RWPE2 (cell line): ENCODE measurements at regions not wholly inside any gene's neighbourhood (a gene's known extent, or its start where the extent isn't known, plus 50 kb on each side); places are given as distances from the start of the nearest gene placed in this dataset.

Source experiments
- ATAC-seq: fragments of 200-7000 bp; cut with Tn5 transposase; 3 replicates; pipeline ENCODE4 v1.9.1; 2021; ENCODE audit warnings: low read depth
- DNase-seq: peaks from one replicate; pipeline ENCODE4 v3.0.0-alpha.2; 2020; ENCODE audit warnings: low spot score
- H3K27ac ChIP-seq: fragments of 450-650 bp; 2 replicates; pipeline ENCODE4 v1.5.1; 2017; ENCODE audit warnings: mild to moderate bottlenecking; ENCODE audit not compliant: poor library complexity, severe bottlenecking
- H3K27me3 ChIP-seq: fragments of 250-450 bp; sonication (Bioruptor Pico); 2 replicates; pipeline ENCODE4 v1.5.1; 2021; ENCODE audit warnings: mild to moderate bottlenecking, moderate library complexity; ENCODE audit not compliant: insufficient read depth, poor library complexity, severe bottlenecking
- H3K36me3 ChIP-seq: fragments of 250-450 bp; sonication (Bioruptor Pico); 2 replicates; pipeline ENCODE4 v1.5.1; 2020; ENCODE audit warnings: low read depth, mild to moderate bottlenecking, moderate library complexity
- H3K4me1 ChIP-seq: fragments of 250-450 bp; sonication (Bioruptor Pico); 2 replicates; pipeline ENCODE4 v1.5.1; 2021; ENCODE audit warnings: mild to moderate bottlenecking, moderate library complexity; ENCODE audit not compliant: insufficient read depth, poor library complexity, severe bottlenecking
- H3K4me3 ChIP-seq: fragments of 250-450 bp; sonication (Bioruptor Pico); 2 replicates; pipeline ENCODE4 v1.5.1; 2021; ENCODE audit warnings: mild to moderate bottlenecking, moderate library complexity; ENCODE audit not compliant: severe bottlenecking
- H3K9me3 ChIP-seq: fragments of 250-450 bp; sonication (Bioruptor Pico); 2 replicates; pipeline ENCODE4 v1.5.1; 2021; ENCODE audit warnings: mild to moderate bottlenecking, moderate library complexity; ENCODE audit not compliant: severe bottlenecking
- CTCF ChIP-seq: fragments of 450-650 bp; IDR thresholded peaks from one replicate; pipeline ENCODE4 v1.5.1; 2017; ENCODE audit warnings: mild to moderate bottlenecking, moderate library complexity; ENCODE audit not compliant: poor library complexity, severe bottlenecking

GRCh38 chr12:94031763-94032162, 116.6 kb upstream of the PLXNC1 start:
- TF ChIP-seq CTCF, result no peak
- Histone ChIP-seq H3K4me1 (no peaks in the 10 kb centered on the region), H3K27ac (no peak overlapping the region), H3K27me3 (no peaks in the 10 kb centered on the region), H3K4me3 (no peak overlapping the region), H3K9me3 (no peaks in the 10 kb centered on the region), H3K36me3 (no peaks in the 10 kb centered on the region)
- ATAC-seq (no peak), DNase-seq (no peak)

GRCh38 chr12:94032368-94032767, 116.0 kb upstream of the PLXNC1 start:
- no peaks in the 10 kb centered on the region for H3K9me3 ChIP-seq
- H3K4me3 ChIP-seq, result no peak overlapping the region
- H3K27me3 ChIP-seq, result no peaks in the 10 kb centered on the region
- no peaks in the 10 kb centered on the region for H3K36me3 ChIP-seq
- ATAC-seq (no peak), DNase-seq (no peak)
- no peak overlapping the region for H3K27ac ChIP-seq
- H3K4me1 ChIP-seq, result no peaks in the 10 kb centered on the region
- no peak for TF ChIP-seq CTCF

GRCh38 chr12:94033101-94033500, 115.3 kb upstream of the PLXNC1 start:
- Histone ChIP-seq H3K4me3 (no peak overlapping the region), H3K27me3 (no peaks in the 10 kb centered on the region), H3K9me3 (no peaks in the 10 kb centered on the region), H3K36me3 (no peaks in the 10 kb centered on the region), H3K4me1 (no peaks in the 10 kb centered on the region), H3K27ac (no peak overlapping the region)
- TF ChIP-seq CTCF, result no peak
- DNase-seq (no peak), ATAC-seq (no peak)

GRCh38 chr12:94033784-94034183, 114.6 kb upstream of the PLXNC1 start:
- Histone ChIP-seq H3K27ac (no peak overlapping the region), H3K4me3 (no peak overlapping the region), H3K4me1 (no peaks in the 10 kb centered on the region), H3K27me3 (no peaks in the 10 kb centered on the region), H3K36me3 (no peaks in the 10 kb centered on the region), H3K9me3 (no peaks in the 10 kb centered on the region)
- DNase-seq (no peak), ATAC-seq (no peak)
- TF ChIP-seq CTCF, result no peak

GRCh38 chr12:94037444-94037843, 110.9 kb upstream of the PLXNC1 start:
- no peak overlapping the region for H3K4me3 ChIP-seq
- H3K4me1 ChIP-seq, result no peaks in the 10 kb centered on the region
- DNase-seq, result no peak
- no peak for ATAC-seq
- peaks cover 2% of the 10 kb centered on the region for H3K9me3 ChIP-seq
- no peaks in the 10 kb centered on the region for H3K27me3 ChIP-seq
- H3K27ac ChIP-seq, result no peak overlapping the region
- H3K36me3 ChIP-seq, result no peaks in the 10 kb centered on the region
- TF ChIP-seq CTCF, result no peak
